ENCODE measurements at regions not wholly inside any gene's neighbourhood (a gene's known extent, or its start where the extent isn't known, plus 50 kb on each side); places are given as distances from the start of the nearest gene placed in this dataset.

- no peak for TF ChIP-seq CTCF (IDR thresholded peaks at IDR 0.05; ENCODE audit: low read depth, low read length)
- no peak for DNase-seq (ENCODE audit: low read depth in 2 of 2)
Observed at GRCh38 chr13:26934096-26934495, 173.5 kb upstream of the GPR12 start.

DNA sequence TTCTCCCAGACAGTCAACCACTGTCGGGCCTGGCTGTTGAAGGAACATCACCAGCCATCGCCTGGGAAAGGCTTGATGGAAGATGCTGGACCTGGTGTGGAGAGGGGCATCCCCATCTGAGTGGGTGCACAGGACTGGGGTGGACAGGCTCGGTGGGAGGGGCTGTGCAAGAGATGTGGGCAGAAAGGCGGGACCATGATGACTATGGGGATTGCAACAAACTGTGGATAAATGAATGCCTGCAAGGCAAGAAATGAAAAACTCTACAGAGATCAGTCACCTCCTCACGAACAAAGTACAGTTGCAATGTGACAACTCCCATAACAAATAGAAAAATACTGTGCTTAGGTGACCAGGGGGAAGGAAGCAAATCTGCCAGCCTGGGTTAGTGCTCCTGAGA, 171.9 kb upstream of the GPR12 start:
- no peak for TF ChIP-seq CTCF (IDR thresholded peaks at IDR 0.05; ENCODE audit: low read depth, low read length)
- H3K4me3 ChIP-seq (replicated peaks in 1 of 2; ENCODE audit: low read depth in 2 of 2, low read length in 2 of 2) = no peak overlapping the region
- no peak for DNase-seq (ENCODE audit: low read depth in 2 of 2)

More at GRCh38 chr13:26934096-26934495, 173.5 kb upstream of the GPR12 start:
- no peak overlapping the region for H3K4me3 ChIP-seq (replicated peaks in 1 of 2; ENCODE audit: low read depth in 2 of 2, low read length in 2 of 2)

- DNase-seq (ENCODE audit: low read depth in 2 of 2) = peak; percentile 71 to 73
- TF ChIP-seq CTCF (IDR thresholded peaks at IDR 0.05; ENCODE audit: low read depth, low read length) = peak; percentile 95
Observed at GRCh38 chr13:26929971-26930730, 169.6 kb upstream of the GPR12 start.

DNA sequence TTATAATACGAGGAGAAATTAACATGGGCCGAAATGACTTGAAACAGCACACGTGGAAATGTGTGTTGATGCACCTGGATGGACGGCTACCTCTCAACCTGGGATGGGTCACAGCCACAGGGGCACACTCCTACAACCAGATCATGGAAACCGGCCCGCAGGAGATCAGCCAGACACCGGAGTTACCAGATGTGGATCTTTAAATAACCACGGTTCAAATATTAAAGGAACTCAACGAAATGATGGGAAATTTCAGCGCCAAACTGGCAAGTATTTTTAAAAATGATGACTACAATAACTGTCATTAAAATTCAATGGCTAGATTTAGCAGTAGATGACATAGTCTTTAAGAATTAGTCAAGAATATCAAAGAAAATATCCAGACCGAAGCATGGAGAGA, 166.9 kb upstream of the GPR12 start:
- no peak overlapping the region for H3K4me3 ChIP-seq (replicated peaks in 1 of 2; ENCODE audit: low read depth in 2 of 2, low read length in 2 of 2)
- no peak for DNase-seq (ENCODE audit: low read depth in 2 of 2)
- TF ChIP-seq CTCF (IDR thresholded peaks at IDR 0.05; ENCODE audit: low read depth, low read length) = no peak

More at GRCh38 chr13:26929971-26930730, 169.6 kb upstream of the GPR12 start:
- H3K4me3 ChIP-seq (replicated peaks in 1 of 2; ENCODE audit: low read depth in 2 of 2, low read length in 2 of 2) = no peak overlapping the region

DNA sequence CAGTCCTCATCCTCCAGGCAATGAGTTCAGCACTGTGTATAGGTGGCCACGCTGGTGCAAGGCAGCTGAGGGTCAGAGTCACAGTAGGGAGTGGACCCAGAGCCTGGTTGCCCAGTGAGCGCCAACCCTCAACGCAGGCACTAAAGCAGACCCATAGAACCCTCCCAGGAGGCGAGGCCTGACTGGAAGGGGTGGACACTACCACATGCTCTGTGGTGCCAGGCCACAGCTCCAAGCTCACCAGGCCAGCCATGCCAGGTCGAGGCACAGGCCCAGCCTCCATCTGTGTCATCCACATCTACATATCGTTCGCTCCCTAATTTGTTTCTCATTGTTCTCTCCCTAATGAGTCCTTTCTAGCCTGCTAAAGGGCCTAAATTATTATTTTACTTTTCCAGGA, 165.8 kb upstream of the GPR12 start:
- H3K4me3 ChIP-seq (replicated peaks in 1 of 2; ENCODE audit: low read depth in 2 of 2, low read length in 2 of 2) = no peak overlapping the region
- no peak for TF ChIP-seq CTCF (IDR thresholded peaks at IDR 0.05; ENCODE audit: low read depth, low read length)

GRCh38 chr13:26923824-26924605, 163.4 kb upstream of the GPR12 start:
- TF ChIP-seq CTCF (IDR thresholded peaks at IDR 0.05; ENCODE audit: low read depth, low read length) = no peak
- H3K4me3 ChIP-seq (replicated peaks in 1 of 2; ENCODE audit: low read depth in 2 of 2, low read length in 2 of 2) = no peak overlapping the region
- peak; percentile 56 to 92 for DNase-seq (ENCODE audit: low read depth in 2 of 2)

More for the DNA sequence above, 165.8 kb upstream of the GPR12 start:
- no peak for DNase-seq (ENCODE audit: low read depth in 2 of 2)
